CD4-positive, alpha-beta T cell treated with Interleukin-6 at 100 ng/mL for 8 hours (primary cell): ENCODE measurements at regions not wholly inside any gene's neighbourhood (a gene's known extent, or its start where the extent isn't known, plus 50 kb on each side); places are given as distances from the start of the nearest gene placed in this dataset.
"Not testable (repeated sequence)": the region's sequence is repeated elsewhere in the genome, so short reads cannot be mapped to it uniquely, and the experiment has no call there.

Experiments
- DNase-seq: peaks from one replicate; pipeline ENCODE4 v3.0.0-alpha.2; 2020; ENCODE audit warnings: mixed read lengths, low spot score

DNA sequence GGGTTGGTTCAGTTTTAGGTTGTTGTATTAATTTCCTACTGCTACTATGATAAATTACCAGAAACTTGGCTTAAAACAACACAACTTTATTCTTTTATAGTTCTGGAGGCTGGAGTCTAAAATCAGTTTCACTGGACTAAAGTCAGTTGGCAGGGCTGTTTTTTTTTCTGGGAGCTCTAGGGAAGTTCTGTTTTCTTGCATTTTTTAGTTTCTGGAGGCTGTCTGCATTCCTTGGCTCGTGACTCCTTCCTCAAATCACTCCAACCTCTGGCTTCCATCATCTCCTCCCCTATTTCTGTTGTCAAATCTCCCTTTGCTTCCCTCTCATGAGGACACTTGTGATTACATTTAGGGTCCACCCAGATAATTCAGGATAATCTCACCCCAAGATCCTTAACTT, 51.3 kb upstream of the SUB1 start:
- no peak for DNase-seq

DNA sequence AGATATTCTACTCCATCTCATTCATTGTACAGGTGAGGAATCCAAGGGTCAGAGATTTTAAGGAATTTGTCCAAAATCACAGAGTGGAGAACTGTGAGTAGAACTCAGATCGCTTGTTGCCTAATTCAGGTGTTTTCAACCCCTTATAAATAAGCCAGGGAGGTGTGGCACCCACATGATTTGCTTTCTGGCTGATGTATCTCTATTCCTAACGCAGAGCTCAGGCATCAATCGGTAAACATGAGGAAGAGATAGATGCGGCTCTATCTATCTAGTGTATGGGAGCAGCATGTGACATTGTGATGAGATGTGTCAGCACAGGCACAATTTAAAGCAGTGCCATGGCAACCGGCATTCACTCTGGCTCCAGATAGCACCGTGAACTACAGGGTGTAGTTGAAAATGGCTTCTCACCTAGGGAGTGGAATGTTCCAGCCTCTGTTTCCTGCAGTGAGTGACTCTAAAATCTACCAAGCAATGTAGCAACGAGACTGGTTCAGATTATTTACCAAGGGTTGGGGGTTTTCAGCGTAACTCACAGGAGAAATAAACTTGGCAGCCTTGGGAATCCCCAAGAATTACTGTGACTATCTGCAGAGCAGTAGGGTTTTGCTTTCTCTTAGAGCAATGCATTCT, 53.4 kb upstream of the SUB1 start:
- peak; percentile 57 for DNase-seq

DNA sequence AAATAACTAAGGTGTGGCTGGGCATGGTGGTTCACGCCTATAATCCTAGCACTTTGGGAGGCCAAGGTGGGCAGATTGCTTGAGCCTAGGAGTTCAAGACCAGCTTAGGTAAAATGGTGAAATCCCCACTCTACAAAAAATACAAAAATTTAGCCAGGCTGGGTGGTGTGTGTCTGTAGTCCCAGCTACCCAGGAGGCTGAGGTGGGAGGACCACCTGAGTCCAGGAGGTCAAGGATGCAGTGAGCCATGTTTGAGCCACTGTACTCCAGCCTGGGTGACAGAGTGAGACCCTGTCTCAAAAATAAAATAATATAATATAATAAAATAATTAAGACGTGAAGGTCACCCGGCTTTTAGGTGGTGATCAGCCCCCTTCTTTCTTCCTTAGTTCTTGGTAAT, 58.0 kb upstream of the SUB1 start:
- not testable (repeated sequence) for DNase-seq

DNA sequence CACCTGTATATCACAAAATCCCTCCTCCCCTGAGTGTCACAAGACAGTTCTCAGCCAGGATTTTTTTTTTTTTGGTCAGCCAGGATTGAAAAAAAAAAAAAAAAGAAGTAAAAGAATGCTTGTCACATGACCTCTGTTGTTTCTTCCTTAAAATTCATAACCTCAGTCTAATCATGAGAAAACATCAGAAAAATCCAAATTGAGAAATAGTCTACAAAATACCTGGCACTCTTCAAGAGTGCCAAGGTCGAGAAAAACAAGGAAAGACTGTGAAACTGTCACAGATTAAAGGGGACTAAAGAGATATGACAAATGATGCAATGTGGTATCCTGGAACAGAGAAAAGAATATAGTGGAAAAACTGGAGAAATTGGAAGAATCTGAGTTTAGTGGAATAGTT, 58.5 kb upstream of the SUB1 start:
- DNase-seq, result no peak

DNA sequence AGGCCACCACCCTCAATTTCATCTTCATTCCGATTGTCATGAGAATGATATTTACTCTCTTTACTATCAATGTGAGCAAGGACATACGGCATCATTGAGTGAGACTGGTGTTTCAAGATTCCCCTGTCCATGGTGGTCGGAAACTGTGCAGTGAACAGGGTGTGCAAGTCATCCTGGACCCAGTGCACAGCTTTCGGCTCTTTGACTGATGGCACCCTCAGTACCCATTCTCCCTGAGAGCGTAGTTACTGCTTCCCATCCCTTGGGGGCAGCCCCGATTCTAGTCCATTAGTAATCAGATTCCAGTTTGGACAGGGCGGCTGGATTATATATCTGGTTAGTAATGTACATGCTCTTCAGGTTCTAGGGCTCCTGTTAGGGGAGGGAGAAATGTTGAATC, 61.7 kb upstream of the SUB1 start:
- no peak for DNase-seq

DNA sequence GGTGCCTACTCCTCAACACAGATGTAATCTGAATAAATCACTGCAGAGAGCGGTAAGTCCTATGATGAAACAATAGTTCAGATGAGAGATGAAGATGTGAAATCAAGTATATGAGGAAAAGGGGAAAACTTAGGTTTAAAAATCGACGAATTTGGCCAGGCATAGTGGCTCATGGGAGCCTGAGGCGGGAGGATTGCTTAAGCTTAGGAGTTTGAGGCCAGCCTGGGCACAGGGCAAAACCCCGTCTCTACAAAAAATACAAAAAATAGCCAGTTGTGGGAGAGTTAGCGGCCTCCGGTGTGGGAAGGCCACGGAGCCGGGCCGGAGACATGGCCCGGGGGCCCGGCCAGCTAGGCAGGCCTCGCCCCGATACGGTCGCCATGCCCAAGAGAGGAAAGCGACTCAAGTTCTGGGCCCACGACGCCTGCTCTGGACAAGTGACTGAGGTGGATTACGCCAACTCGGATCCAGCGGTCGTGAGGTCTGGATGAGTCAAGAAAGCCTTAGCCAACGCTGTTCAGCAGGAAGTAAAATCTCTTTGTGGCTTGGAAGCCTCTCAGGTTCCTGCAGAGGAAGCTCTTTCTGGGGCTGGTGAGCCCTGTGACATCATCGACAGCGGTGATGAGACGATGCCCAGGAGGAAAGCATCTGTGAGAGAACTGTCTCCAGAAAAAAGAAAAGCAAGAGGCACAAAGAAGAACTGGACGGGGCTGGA, 62.8 kb upstream of the SUB1 start:
- peak; percentile 51 for DNase-seq

DNA sequence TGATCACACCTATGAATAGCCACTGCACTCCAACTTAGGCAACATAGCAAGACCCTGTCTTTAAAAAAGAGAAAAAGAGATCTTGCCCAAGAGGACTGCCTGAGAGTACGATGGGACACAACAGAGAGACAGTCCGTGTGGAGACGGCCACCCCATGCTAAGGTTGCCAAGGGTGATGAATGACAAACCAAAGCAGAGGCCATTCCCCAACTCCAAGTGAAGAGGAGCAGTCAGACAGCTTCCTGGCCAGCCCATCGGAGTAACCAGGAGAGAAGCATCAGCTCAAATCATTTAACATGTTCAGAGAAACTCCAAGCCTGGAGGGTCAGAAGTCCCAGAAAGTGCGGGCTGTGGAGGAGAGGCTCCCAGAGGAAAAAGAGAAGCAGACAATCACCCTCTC, 63.9 kb upstream of the SUB1 start:
- no peak for DNase-seq

DNA sequence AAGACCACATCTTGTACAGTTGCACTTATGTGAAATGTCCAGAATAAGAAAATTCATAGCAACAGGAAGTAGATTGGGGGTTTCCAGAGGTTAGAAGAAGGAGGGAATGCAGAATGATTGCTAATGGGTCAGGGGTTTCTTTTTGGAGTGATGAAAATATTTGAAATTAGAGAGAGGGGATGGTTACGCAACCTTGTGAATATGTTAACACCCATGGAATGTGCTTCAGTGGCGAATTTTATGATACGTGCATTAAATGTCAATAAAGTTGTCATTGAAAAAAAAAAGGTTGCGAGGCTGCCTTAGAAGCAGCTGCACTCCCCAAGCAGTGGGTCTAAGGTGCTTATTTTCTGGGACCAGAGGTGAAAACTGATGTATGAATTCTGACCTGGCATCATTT, 64.4 kb upstream of the SUB1 start:
- DNase-seq, result no peak

DNA sequence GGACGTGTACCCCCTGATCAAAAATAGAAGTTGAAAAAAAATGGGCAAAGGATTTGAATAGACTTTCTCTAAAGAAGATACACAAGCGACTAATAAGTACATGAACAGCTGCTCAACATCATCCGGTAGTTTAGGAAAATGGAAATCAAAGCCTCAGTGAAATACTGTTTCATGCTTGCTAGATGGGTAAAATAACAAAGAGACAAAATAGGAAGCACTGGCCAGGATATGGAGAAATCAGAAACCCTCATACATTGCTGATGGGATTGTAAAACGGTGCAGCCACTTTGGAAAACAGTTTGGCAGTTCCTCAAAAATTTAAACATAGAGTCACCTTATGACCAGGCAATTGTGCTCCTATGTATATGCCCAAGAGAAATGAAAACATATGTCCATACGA, 65.0 kb upstream of the SUB1 start:
- DNase-seq, result no peak

DNA sequence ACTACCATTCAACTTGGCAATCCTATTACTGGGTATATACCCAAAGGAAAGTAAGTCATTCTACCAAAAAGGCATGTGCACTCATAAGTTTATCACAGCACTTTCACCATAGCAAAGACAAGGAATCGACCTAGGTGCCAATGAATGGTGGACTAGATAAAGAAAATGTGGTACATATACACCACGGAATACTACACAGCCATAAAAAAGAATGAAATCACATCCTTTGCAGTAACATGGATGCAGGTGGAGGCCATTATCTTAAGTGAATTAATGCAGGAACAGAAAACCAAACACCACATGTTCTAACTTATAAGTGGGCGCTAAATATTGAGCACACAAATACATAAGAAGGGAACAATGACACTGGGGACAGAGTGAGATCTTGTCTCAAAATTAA, 65.8 kb upstream of the SUB1 start:
- DNase-seq, result no peak

DNA sequence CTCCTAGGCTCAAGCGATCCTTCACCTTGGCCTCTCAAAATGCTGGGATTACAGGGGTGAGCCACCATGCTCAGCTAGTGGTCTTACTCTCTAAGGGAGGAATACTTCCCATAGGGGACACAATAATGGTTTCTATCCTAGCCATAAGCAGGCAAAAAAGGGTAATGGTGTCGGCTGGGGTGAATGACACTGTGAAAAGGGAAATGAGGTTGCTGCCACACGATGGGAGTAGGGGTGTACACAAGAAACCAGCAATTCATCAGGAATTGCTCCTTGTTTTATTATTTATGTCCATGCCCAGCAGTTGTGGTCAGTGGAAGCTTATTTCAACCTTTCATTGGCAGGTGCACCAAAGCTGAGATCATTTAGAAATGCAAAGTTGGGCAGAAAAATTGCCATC, 70.3 kb upstream of the ZFR start:
- no peak for DNase-seq

DNA sequence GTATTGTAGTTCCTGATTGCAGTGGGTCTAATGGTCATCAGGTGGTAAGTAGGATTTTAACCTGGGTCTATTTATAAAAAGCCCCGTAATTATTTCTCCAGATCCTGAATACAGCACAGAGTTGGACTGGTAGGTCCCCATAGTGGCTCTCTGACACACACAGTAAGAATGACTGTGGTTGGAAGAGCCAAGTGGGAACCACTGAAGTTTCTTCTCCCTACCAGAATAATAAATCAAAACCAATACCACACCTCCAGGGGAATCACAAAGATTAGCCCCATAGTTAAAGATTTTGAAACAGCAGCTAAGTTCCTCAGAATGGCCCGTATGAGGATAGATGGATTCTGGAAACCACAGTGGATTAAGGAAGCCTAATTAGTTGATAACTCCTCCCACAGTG, 68.4 kb upstream of the ZFR start:
- no peak for DNase-seq

DNA sequence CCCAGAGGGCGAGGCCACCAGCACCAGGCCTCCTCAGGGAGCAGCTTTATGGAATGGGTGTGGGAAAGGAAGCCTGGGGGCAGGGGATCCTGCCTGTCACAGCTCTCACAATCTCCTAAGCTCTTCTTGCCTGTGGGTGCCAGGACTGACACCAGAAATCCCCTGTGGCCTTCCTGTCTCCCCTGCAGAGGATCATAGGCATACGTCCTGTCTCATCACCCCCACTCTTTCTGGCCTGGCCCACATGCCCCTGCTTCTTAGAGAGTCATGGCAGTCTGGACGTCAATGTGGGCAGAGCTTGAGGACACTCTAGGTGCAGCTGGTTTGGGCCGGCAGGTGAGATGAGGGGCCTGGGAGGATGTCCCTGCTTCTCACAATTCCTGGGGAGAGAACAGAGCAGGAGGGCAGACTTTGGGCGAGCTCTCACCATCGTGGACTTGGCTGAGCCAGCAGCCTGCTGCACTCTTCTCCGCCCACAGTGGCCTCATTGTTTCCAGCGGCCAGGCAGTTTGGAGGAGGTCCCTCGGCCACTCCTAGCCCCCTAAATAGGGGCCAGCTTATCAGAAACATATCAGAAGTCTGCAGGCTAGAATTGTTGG, 67.3 kb upstream of the ZFR start:
- DNase-seq, result peak; percentile 46

DNA sequence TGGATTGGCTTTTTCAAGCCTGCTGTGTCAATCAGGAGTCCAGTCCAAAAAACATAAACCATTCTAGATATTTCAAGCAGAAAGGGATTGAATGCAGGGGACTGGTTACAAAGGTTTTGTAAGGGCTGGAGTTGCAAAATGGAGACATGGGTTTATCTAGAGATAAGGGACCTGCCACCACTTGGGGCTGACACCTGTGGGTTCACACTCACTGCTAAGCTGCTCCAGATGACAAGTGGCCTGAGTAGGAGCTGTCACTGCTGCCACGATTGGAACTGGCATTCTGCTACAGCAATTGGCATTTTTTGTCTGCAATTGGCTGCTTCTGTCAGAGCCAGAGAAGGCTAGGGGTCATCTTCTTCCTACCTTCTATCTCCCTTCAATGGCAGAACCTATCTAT, 66.3 kb upstream of the ZFR start:
- no peak for DNase-seq

DNA sequence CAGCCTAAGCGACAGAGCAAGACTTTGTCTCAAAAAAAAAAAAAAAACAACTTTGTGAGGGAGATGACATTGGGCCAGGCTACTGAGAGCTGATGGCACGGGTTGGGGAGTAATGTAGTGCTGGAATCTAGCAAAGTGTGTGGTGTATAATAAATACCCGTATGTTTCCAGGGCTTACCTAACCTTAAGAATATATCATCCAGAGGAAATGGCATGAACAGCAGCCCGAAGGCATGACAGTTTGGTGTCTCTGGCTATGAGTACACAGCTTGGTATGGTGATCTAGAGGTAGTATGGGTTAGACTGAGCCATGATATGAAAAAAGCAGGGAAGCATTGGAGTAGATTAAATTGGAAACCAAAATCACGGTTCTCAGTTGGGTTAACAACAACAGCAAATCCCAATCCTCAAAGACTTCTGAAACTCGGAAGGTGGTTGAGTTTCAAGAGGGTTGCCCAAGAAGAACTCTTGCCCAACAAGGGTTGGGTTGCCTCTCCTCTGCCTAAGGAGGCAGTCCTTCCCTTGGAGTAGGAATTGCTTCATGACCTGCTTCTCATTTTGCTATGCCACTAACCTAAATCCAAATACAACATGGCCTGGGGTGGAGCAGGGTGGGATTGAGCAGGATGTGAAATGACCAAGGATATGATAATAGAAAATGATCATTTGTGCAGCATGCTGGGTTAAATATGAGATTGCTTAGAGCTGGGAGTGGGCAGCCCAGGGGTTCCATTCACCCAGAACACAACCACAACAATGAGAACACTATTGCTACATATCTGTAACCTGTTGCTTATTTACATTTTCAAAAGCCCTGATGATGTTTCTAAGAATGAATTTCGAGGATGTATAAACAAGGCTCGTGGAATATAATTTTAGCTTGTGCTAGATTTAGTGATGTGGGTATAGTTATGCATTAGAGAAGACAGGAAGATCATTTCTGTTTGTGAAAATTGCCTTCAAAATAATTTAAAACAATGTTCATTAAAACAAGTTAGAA, 64.6 kb upstream of the ZFR start:
- no peak for DNase-seq

DNA sequence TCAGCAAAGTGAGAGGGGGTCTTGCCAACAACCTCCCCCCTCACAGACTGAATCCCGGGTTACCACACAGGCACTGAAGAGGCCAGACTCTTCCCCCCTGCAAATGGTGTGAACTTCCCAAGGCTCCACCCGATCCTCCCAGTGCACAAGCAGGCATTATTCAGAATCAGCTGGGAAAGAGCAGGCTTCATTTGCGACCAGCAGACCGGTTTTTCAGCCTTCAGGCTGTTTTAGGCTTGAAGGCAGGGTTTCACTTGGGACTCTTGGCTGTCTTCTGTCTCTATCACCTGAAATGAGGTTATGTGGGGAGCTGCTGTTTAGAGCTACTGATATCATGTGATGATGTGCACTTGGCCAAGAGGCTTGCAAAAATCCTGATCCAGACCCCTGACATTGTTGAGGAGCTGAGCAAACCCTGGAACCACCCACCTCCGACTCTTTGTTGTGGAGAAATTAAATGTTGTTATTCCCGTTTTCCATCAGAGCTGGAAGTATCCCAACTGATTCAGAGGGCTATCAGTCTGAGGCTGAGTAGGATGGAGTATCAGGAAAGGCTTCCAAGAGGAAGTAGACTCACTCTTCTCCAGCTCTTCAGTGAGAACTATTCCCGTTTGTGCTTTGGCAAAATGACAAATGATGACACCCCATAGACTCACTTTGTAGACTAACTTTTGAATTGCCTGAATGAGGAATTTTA, 63.3 kb upstream of the ZFR start:
- no peak for DNase-seq

DNA sequence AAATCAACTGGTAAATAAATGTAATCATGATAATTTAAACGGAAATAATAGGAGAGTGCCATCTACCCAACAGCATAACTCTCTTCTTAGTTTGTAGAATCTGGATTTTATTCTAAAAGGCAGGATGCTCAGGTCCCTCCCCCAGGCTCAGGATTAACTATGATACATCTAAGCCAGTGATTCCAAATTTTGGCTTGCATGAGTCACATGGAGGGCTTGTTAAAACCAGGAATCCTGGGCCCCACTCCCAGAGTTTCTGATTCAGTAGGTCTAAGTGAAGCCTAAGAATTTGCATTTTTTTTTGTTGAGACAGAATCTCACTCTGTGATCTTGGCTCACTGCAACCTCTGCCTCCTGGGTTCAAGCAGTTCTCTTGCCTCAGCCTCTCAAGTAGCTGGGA, 62.3 kb upstream of the ZFR start:
- no peak for DNase-seq

DNA sequence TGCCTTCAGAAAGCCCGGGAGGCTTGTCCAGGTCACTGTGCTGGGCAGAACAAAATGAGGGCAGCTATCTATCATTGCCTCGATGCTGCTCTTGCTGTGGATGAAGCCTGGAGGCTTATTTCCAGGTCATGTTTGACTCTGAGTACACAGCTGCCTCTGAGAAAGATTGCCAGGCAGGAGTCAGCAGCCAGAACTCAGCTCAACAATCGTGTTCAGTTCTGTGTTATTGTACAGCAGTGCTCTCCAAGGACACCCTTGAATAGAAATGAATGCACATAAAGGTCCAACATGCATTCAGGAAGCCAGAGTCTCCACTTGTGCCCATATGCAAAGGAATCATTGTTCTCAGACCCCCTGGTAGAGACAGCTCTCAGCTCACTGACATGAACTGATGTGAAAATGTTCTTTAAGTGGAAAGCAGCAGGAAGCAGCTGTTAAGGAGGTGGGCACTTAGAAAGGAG, 61.7 kb upstream of the ZFR start:
- no peak for DNase-seq

DNA sequence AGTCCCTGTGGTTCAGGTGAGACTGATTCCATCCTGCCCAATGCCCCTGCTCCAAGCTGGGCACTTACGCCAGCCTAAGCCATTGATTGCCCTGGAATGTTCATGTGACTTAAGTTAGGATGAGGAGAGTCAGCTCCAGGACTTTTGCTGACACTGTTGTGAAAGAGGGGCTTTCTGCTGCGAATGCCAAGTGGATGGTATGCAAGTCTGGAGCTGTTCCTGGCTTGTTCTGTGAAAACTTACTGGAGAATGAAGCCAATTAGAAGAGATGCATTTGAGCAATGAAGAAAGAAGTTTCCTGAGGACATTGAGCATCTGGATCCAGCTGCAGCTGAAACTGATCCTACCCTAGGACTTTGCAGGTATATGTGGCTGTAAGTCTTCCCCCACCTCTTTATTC, 61.2 kb upstream of the ZFR start:
- DNase-seq, result no peak

DNA sequence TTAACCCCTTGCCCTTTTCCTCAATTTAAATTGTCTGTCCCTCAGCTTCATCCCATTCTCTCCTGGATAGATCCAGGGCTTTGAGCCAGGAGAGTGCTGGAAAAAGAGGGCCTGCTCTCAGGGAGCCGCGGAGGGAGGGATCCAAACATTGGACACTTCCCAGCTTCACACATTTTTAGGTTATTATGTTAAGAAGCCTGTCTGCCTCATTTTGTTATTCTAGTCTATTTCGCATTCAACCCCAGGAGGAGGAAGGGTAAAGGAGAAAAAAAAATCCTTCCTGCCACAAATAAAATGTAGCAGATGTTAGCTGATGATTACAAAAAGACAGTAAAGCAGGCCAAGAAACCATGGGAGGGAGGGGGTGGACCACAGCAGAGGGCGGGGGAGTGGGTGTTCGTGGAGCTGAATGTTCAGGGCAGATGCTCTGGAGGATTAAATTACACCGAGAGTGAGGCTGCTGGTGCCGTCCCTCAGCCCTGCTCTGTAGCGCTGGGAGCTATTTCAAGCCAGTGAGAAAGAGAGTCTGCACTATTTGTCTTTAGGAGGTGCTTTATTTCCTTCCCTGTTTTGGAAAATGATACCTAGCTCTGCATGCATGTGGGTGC, 60.6 kb upstream of the ZFR start:
- peak; percentile 25 for DNase-seq

DNA sequence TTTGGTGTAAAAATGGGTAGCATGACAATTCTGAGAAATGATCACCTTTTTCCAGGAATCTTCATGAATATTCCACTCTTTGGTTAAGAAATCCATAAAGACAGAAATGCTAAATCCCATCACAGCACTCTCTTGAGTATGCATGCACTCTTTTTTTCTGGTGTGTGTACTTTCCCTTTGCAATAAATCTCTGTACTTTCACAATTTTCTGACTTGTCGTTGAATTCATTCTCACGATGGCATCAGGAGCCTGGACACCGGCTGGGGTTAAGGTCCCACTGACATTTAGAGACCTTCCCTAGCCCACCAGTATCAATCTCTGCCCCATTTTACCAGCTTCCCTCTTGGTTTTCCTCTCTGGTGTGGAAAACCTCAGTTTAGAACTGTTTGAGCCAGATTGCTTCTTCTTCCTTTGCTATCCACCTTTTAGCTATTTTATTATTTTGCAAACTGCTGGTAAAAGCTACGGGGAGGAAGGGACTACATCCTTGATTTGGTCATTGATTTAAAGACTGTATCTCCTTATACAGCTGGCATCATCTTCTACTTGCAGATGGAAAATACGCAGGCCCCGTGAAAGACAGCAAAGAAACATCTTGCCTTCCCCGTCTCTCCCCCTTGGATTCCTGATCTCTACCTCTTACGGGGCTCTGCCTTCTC, 59.9 kb upstream of the ZFR start:
- DNase-seq, result no peak
